T-helper 1 cell treated with Interleukin-12 subunit alpha and Interleukin-12 subunit beta and Interleukin-4 antibody, amounts not matched to agents 30 ng/mL and 1 ng/mL, for 36 hours (primary cell): ENCODE measurements at regions not wholly inside any gene's neighbourhood (a gene's known extent, or its start where the extent isn't known, plus 50 kb on each side); places are given as distances from the start of the nearest gene placed in this dataset.
"Not testable (repeated sequence)": the region's sequence is repeated elsewhere in the genome, so short reads cannot be mapped to it uniquely, and the experiment has no call there.

Experiments used
- intact Hi-C: fragments of 100-400 bp; cut with micrococcal nuclease; formaldehyde crosslinking; loops from one replicate; pipeline ENCODE4 v1.15.1; 2024

- intact Hi-C loops: no loop called here
These were observed 136.0 kb downstream of the NR2F2 start for GRCh38 chr15:96466389-96466947.

- intact Hi-C loops: no loop called here
These were observed 137.5 kb downstream of the NR2F2 start for GRCh38 chr15:96468036-96468435.

- intact Hi-C loops: no loop called here
These were observed 140.3 kb downstream of the NR2F2 start for GRCh38 chr15:96470681-96471310.

GRCh38 chr15:96472681-96473080, 142.2 kb downstream of the NR2F2 start:
- intact Hi-C loops: no loop called here

- intact Hi-C loops: no loop called here
These were observed 143.1 kb downstream of the NR2F2 start for GRCh38 chr15:96473556-96473955.

- intact Hi-C loops: no loop called here
These were observed 143.7 kb downstream of the NR2F2 start for GRCh38 chr15:96474231-96474664.

- intact Hi-C loops: no loop called here
These were observed 146.7 kb downstream of the NR2F2 start for GRCh38 chr15:96477227-96477626.

- intact Hi-C loops: not testable (repeated sequence)
These were observed 153.9 kb downstream of the NR2F2 start for GRCh38 chr15:96484412-96484811.

- intact Hi-C loops: no loop called here
These were observed 154.3 kb downstream of the NR2F2 start for GRCh38 chr15:96484830-96485229.

GRCh38 chr15:96487245-96487644, 156.7 kb downstream of the NR2F2 start:
- intact Hi-C loops: no loop called here

GRCh38 chr15:96491066-96491699, 160.7 kb downstream of the NR2F2 start:
- intact Hi-C loops: not testable (repeated sequence)

- intact Hi-C loops: not testable (repeated sequence)
These were observed 161.5 kb downstream of the NR2F2 start for GRCh38 chr15:96491700-96492644.

GRCh38 chr15:96494505-96494904, 164.0 kb downstream of the NR2F2 start:
- intact Hi-C loops: no loop called here

- intact Hi-C loops: no loop called here
These were observed 164.9 kb downstream of the NR2F2 start for GRCh38 chr15:96495386-96495785.

GRCh38 chr15:96497951-96498350, 167.5 kb downstream of the NR2F2 start:
- intact Hi-C loops: no loop called here

GRCh38 chr15:96500508-96500907, 170.0 kb downstream of the NR2F2 start:
- intact Hi-C loops: no loop called here

- intact Hi-C loops: no loop called here
These were observed 170.9 kb downstream of the NR2F2 start for GRCh38 chr15:96501362-96501761.

GRCh38 chr15:96502196-96502595, 171.7 kb downstream of the NR2F2 start:
- intact Hi-C loops: no loop called here

GRCh38 chr15:96503276-96503675, 172.8 kb downstream of the NR2F2 start:
- intact Hi-C loops: no loop called here

GRCh38 chr15:96504371-96504770, 173.9 kb downstream of the NR2F2 start:
- intact Hi-C loops: no loop called here

- intact Hi-C loops: no loop called here
These were observed 174.5 kb downstream of the NR2F2 start for GRCh38 chr15:96505014-96505413.
